UCSD-AML1 (cell line): ENCODE measurements at regions not wholly inside any gene's neighbourhood (a gene's known extent, or its start where the extent isn't known, plus 50 kb on each side); places are given as distances from the start of the nearest gene placed in this dataset.
"Not testable (repeated sequence)": the region's sequence is repeated elsewhere in the genome, so short reads cannot be mapped to it uniquely, and the experiment has no call there.

ENCODE experiments used
- DNase-seq: peaks from one replicate; lab custom pipeline; 2025; ENCODE audit not compliant: unreplicated experiment; lab: John Stamatoyannopoulos, UW

DNA sequence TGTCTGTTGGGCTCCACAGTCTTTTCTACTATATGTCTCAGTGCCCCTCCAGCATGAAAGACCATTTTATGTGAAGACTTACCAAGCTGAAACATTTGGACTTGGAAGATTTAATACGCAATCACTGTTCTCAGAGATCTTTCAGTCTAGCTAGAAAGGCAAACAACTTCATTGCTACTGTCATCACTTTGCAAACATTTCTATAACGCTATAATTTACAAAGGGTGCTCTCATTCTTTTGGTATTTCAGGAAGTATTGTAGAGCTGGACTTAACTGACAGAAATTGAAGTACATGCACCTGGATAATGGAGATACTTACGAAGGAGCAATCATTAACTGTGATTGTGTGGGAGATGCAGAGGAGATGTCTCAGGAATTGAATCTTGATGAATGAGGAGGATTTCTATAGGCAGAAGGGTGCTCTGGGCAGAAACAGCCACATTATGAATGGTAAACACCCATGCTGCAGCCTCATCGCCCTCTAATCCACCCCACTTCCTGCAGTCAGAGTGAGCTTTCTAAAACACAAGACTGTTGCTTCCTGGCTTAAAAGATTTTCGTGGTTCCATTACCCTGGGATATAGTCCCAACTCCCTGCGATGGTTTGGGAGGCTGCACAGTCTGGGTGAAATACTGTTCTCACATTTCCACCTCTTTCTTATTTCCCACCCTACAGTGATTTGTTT lies 75.1 kb upstream of the GNG12 start:
- DNase-seq, result no peak

DNA sequence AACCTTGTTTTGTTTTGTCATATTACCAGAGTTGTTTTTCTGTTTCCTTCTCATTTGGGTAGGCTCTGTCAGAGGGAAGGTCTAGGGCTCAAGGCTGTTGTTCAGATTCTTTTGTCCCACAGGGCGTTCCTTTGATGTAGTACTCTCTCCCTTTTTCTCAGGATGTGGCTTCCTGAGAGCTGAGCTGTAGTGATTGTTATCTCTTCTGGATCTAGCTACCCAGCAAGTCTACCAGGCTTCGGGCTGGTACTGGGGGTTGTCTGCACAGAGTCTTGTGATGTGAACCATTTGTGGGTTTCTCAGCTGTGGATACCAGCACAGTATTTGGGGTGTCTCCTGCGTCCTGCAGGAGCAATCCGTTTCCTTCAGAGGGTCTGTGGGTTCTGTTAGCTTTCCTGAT lies 74.2 kb upstream of the GNG12 start:
- DNase-seq, result not testable (repeated sequence)

DNA sequence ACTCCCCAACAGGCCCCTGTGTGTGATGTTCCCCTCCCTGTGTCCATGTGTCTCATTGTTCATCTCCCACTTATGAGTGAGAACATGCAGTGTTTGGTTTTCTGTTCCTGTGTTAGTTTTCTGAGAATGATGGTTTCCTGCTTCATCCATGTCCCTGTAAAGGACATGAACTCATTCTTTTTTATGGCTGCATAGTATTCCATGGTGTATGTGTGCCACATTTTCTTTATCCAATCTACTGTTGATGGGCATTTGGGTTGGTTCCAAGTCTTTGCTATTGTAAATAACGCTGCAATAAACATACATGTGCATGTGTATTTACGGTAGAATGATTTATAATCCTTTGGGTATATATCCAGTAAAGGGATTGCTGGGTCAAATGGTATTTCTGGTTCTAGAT lies 72.7 kb upstream of the GNG12 start:
- not testable (repeated sequence) for DNase-seq

DNA sequence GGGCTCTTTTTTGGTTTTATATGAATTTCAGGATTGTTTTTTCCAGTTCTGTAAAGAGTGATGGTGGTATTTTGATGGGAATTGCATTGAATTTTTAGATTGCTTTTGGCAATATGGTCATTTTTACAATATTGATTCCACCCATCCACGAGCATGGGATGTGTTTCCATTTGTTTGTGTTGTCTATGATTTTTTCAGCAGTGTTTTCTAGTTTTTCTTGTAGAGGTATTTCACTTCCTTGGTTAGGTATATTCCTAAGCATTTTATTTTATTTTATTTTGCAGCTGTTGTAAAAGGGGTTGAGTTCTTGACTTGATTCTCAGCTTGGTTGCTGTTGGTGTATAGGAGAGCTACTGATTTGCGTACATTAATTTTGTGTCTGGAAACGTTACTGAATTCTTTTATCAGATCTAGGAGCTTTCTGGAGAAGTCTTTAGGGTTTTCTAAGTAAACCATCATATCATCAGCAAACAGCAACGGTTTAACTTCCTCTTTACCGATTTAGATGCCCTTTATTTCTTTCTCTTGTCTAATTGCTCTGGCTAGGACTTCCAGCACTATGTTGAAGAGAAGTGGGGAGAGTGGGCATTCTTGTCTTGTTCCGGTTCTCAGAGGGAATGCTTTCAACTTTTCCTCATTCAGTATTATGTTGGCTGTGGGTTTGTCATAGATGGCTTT lies 69.4 kb upstream of the GNG12 start:
- DNase-seq, result not testable (repeated sequence)

DNA sequence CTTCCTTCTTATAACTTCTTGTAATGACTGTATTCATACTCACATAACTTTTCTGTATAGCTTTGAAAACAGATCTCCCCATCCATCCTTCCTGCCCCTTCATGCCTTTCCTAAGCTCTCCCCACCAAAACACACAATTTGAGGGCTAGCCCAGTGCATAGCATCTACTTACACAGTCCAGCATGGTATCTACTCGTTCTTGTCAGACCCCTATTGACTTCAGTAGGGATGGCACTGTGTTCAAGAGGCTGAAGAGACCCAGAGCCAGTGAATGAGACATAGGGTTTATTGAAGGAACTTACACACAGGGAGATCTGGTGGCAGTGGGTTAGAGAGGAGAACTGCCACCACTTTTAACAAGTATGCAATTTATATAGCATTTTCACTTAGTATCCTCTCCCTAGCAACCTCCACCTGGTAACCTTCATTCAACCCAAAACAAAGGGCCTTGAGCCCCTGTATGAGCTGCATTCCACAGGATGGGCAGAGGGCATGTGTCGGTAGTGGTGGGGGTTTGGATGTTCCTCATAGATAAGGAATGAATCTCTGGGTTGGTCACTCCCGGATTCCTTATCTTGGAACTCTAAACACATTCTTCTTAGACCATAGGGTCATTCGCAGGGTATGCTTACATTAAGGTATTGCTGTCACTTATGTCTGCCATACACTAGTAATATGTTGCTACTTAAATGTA lies 64.9 kb upstream of the GNG12 start:
- DNase-seq, result no peak

DNA sequence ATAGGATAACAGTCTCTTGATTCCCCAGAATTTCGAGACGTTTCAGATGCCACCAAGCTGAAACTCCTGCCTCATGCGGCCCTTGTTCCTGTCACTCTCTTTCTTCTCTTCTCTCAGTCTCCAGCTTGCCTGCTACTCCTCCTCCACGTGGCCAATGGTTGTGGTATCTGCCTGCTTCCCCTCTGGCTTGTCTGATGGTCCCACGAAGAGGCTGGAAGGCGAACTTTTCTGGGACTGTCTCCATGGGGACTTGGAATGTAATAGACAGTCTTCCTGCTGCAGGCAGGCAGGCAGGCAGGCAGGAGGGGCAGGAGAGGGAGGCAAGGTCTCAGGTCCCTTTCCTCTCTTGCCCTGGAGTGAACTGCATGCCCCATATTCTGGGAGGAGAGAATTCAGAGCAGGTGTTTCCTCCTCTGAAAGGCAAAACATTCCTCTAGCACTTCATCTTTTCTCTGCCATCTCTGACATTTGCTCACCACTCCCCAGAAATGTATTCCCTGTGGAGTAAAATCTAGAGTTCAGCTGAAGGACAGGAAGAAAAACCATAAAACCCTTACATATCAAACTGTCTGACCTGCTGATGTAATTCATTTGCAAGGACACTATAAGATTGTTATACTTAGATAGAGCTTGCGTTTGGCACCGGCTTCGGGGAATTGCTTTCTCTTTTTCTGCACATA lies 64.1 kb upstream of the GNG12 start:
- peak; percentile 42 for DNase-seq

DNA sequence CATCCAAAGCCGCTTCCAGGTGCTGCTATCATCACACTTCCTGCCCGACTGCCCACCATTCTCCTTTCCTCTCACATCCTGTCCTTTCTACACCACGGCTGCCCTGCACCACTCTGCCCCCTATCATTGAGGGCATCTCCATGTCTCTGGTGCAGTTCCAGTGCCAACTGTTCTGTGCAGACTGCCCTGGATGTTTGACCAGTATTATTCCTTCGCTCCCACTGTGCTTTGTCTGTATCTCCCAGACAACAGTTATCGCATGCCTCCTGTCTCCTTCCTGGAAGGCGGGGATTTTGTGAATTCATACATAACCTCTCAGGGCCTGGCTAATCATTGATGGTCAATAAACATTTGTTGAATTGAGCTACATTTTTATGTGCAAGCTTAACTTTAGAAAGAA lies 63.6 kb upstream of the GNG12 start:
- peak; percentile 20 for DNase-seq

DNA sequence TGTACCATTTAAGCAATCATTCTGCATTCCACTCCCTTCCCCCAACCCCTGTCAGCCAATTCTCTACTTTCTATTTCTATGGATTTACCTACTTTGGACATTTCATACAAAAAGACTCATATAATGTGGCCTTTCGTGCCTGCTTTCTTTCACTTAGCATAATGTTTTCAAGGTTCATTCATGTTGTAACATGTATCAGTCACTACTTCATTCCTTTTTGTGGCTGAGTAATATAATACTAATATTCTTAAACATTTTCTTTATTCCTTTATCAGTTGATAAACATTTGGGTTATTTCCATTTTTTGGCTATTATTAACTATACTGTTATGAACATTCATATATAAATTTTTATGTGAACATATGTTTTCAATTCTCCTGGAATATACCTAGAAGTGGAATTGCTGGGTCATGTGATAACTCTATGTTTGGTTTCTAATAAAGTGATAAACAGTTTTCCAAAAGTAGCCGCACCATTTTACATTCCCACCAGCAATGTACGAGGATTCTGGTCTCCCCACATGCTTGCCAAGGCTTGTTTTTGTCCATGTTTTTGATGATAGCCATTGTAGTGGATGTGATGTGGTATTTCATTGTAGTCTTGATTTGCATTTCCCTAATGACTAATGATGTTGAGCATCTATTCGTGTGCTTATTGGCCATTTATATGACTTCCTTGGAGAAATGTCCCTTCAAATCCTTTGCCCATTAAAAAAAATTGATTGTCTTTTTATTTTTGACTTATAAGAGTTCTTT lies 61.9 kb upstream of the GNG12 start:
- no peak for DNase-seq

DNA sequence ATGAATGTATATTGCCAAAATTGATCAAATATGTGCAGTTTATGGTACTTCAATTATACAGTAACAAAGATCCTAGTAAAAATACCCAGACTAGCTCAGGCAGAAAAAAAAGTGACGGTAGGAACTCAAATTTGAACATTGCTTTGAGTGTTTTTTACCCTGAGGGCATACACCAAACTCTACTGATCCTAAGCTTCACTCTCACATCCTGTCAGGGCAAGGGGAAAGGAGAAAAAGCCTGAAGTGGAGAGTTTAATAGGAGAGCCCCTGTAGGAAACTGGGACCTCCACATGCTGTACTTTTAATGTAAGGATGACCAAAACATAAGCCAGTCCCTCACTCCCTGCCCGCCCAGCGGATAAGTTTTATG lies 59.8 kb upstream of the GNG12 start:
- DNase-seq, result no peak

DNA sequence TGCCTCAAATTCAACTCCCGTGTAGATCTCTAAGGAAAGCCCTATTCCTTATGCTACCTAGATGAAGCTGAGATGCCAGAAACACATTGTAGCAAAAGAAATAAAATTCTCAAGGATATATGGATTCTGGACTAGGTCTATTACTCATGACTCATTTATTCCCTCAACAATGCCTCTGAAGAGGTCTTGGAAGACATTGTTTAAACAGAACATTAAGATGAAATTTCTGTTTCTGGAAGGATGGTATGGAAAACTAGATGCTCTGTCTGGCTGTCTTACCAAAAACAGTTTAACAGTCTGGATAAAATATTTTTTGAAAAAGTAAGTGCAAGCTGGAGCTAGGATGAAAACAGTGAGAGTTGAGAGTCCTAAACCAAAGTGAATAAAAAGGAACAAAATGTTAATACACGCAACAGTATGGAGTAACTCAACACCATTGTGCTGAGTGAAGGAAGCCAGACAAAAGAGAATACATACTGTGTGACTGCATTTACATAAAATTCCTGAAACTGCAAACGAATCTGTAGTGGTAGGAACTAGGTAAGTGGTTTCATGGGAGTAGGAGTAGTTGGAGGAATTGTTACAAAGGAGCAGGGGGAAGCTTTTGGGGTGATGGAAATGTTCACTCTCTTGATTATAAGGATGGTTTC lies 59.3 kb upstream of the GNG12 start:
- no peak for DNase-seq

DNA sequence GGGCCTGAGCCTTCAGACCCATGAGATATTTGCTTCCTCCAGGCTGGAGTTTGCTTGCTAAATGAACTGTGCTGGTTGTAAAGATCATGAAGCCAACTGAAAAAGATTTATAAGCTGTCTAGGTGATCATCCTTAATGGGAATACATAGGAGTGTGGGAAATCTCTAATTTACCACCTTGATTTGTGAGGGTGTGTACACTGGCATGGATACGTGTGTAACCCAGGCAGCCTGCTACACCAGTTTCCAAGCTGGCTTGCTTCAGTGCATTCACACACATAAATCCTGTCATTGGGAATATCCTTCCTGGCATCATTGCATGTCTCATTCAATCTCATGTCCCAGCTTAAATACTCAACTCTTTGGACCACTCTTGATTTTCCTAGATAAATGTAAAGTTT lies 57.6 kb upstream of the GNG12 start:
- no peak for DNase-seq

DNA sequence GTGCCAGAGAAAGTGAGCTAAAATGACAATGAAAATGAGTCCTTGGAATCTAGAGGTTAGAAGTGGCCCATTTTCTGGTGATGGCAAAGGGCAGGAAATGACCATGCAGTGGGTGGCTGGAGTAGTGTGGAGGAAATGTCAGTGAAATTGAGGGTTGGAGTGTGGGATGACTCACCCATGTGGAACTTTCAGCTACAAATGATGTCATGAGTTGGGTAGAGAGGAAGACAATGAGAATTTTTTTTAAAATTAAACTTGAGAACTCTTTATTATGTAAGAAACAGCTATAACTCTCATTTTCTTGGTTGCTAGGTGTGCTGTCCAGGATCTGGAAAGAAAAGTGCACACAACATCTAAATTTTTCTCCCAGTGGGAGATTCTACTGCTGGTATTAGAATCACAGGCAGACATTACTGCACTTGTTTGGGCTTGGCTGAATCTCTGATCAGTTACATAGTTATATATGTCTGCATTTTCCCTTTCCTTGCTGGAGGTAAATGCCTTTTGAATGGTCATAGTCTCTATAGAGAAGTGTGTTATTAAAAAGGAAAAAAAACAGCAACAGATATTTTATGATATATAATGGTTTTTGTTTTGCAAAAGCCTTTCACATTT lies 56.8 kb upstream of the GNG12 start:
- DNase-seq, result peak; percentile 39

DNA sequence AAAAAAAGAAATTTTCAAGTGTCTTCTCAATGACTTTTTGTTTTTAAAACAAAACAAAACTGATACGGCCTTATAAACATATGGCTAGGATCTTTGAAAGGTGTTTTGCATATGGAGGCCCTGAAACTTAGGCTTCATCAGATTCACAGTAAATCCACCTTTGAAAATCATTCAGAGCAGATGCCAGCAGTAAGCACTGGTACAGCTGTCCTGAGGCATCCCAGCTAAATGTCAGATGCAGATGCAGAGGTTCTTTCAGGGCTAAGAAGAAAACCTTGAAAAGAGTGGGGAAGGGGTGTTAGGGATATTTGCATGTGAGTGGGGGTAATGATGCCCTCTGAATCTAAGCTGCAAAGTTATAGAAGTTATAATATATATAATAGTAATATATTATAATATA lies 56.2 kb upstream of the GNG12 start:
- no peak for DNase-seq

DNA sequence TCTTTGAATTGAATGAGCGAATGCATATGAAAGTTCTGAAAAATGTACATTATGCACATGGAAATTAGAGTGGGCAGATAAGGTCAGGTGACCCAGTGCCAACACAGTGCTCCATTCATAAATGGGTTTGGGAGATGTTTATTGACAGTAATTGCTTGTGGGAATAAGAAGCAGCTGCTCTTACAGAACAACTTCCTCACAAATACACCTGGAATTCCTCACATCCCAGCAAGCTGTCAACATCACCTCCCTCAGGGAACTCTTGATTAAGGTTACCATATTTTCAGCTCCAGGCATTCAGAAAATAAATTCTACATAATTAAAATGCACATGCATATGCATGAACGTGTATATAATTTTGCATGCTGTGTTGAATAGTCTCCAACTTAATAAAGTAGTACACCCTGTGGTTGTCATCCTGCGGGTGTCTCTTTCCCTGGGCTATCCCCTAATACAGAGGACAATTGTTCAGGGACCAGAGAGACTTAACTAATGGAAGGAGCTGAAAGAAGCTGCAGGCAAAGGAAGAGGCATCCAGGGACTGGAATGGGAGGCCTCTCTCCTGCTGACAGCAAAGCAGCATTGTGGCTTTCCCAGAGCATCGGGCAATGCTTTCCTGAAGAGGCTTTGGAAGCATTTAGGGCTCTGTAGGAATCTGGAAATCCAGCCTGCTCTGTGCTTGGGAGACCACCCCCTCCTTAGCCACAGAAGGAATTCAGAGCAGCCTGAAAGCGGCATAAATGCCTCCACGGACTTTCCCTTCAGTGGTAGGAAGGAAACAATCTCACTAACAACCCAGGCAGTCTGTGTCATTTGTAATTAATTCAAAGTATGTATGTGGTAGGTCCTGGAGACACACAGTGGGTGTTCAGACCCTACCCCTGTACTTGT lies 55.2 kb upstream of the GNG12 start:
- DNase-seq, result no peak

DNA sequence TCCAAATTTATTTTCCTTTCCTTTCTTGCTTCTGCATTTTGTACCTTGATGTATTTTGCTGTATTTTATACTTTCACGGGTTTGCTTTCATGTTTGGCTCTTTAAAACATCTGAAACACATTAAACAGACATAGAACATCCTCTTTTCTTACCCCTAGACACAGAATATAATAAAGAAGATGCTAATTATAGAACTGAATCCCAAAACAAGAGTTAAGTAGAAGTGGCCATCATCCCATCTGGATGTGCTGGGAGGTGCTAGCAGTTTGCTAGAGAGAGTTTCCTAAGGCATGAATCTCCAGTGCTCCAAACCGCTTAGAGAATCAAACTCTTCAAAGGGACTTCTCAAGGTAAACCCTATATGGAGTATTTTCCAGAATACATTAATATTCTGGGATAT lies 53.9 kb upstream of the GNG12 start:
- DNase-seq, result no peak

DNA sequence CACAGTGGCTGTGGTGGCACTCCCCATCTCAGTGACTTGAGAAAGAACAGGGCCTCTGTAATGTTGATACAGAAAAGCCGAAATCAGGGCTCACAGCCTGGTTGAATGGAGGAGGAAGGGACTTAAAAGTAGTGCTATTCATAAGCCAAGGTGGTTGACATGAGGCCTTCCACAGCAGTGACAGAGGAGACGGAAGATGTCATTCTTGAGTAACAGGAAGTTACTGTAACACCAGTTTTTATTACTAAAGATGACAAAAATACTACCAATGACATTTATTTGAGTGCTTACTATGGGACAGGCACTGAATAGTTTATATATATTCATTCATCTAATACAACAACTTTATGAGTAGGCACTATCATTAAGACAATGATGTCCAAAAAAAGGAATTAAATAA lies 52.8 kb upstream of the GNG12 start:
- DNase-seq, result no peak

DNA sequence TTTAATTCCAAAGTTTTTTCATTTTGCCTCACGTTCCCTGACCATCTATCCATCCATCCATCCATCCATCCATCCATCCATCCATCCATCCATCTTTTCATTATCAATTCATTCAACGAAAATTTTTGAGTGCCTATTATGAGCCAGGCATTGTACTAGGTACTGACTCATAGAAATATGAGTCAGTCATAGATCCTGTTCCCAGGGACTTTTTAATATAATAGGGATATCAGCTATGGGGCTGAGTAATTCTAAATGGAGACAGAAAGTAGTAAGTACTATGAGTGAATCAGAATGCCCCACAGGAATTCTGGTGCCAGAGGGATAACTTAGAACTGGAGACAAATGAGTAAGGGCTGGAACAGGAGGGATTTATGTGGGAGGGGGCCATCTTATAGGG lies 49.8 kb upstream of the GNG12 start:
- DNase-seq, result no peak
